ENCODE measurements at regions not wholly inside any gene's neighbourhood (a gene's known extent, or its start where the extent isn't known, plus 50 kb on each side); places are given as distances from the start of the nearest gene placed in this dataset.

DNA sequence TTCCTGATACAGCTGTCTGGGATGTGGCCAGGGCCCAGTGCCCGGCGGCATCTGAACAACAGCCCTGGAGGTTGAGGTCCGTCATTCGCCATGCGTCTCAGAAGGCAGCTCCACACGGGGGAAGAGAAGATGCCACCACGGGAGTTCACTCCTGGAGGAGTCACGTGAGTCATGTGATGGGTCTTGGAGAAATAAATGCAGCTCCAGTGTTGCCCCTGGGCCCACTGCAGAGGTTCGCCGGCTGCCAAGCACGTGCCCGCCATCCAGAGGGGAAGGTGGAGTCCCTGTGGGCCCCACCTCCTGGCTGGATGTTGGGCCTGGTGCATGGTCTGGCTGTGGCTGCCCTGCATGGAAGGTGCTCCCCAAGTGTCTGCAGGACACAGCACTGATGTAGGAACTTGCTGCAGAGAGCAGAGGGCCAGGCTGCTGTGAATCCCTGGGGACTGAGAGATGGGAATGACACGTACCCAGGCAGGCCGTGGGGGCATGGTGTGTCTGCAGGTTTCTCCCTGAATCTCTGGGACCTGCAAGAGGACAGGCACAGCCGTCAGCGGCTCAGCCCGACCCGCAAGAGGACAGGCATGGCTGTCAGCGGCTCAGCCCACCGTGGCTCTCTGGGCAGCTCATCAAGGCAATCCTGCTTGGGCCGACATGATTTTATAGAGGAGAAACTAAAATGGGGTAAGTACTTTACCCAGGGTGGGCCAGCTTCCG lies 418.3 kb upstream of the IRX4 start:
- POLR2A ChIA-PET (ENCODE audit: partially characterized antibody): no interaction called here
- intact Hi-C loops (cut with micrococcal nuclease): no loop called here
- no peaks in the 10 kb centered on the region for H3K36me3 ChIP-seq (ENCODE audit: insufficient read depth, low read length)
- no peaks in the 10 kb centered on the region for H3K9me3 Mint-ChIP-seq
- H3K36me3 Mint-ChIP-seq: no peaks in the 10 kb centered on the region
- H3K27me3 Mint-ChIP-seq: peaks cover 0 to 2% of the 10 kb centered on the region in 2 donors
- H3K9me3 ChIP-seq (ENCODE audit: control insufficient read depth in 1 of 2, low read length in 2 of 2): no peaks in the 10 kb centered on the region
- no peak for DNase-seq
- no peak overlapping the region for H3K4me3 Mint-ChIP-seq
- H3K4me3 ChIP-seq (ENCODE audit: low read length in 2 of 2): no peak overlapping the region
- no peak overlapping the region for H3K27ac Mint-ChIP-seq
- H3K27me3 ChIP-seq (ENCODE audit: insufficient read depth, low read length): no peaks in the 10 kb centered on the region
- no peaks in the 10 kb centered on the region for H3K4me1 ChIP-seq (ENCODE audit: insufficient read depth, low read length)
- no peaks in the 10 kb centered on the region for H3K4me1 Mint-ChIP-seq
- H3K27ac ChIP-seq (ENCODE audit: low read depth, low read length): no peak overlapping the region
- CTCF ChIA-PET (ENCODE audit: partially characterized antibody): interaction anchor here (0.6 kb wide), 1 partner anchor 48 kb away, joined by 3 read pairs; no protein-coding TSS in a partner anchor

DNA sequence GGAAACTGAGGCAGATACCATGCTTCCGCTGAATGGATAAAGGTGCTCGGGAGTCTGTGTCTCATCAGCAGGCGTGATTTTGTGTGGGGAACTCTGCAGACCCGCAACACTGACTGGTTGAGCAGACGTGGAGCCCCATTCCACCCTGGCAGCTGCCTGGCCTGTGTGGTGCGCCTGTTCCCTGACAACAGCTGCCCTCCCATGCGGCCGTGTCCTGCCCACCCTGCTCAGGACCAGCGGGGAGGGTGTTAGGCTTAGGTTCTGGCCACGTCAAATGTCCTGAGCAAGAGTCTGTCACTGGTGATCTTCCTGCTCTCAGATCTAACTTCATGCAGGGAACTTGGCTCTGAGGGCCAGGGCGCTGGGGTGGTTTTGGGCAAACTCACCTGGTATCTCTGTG lies 417.7 kb upstream of the IRX4 start:
- no peaks in the 10 kb centered on the region for H3K36me3 Mint-ChIP-seq
- no peaks in the 10 kb centered on the region for H3K9me3 Mint-ChIP-seq
- POLR2A ChIA-PET (ENCODE audit: partially characterized antibody): no interaction called here

DNA sequence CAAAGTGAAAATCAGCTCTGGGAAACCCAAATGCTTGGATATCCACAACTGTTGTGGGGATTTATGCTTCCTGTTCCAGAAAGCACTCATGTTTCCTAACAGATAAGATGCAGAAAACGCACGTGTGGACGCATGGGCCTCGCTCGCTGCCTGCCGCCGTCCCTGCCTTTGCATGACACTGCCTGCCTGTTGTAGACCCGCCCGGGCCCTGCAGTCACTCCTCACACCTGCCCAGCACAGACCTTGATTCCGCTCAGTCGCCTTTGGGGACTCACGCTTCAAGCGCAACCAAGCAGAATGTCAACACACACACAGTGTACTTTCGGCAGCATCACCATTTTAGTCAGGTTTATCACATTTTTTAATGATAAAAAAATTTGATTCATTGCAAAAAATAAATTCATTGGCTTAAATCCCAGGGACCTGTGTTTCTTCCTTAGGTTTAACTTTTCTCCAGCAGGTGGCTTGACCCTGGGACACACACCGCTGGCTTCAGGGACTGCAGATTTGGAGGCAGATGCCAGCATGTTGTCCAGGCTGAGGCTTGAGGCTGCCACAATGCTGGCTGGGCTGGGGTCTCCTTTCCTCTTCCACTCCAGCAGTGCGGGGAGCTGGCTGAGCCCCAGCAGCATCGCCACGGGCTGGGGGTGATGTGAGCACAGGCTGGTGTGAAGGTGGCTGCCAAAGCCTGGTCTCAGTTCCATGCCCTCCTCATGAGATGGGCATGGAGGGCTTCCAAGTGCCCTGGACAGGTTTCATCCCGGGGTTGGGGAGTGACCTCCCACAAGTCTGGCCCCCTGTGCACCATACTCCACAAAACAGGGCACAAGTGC lies 416.9 kb upstream of the IRX4 start:
- H3K36me3 Mint-ChIP-seq: no peaks in the 10 kb centered on the region

More for the DNA sequence above, 417.7 kb upstream of the IRX4 start:
- H3K27ac ChIP-seq (ENCODE audit: low read depth, low read length): no peak overlapping the region
- no peaks in the 10 kb centered on the region for H3K27me3 ChIP-seq (ENCODE audit: insufficient read depth, low read length)
- CTCF ChIA-PET (ENCODE audit: partially characterized antibody): interaction anchor here (0.6 kb wide), 1 partner anchor 47 kb away, joined by 3 read pairs; no protein-coding TSS in a partner anchor
- no peaks in the 10 kb centered on the region for H3K36me3 ChIP-seq (ENCODE audit: insufficient read depth, low read length)
- no peaks in the 10 kb centered on the region for H3K9me3 ChIP-seq (ENCODE audit: control insufficient read depth in 1 of 2, low read length in 2 of 2)
- intact Hi-C loops (cut with micrococcal nuclease): no loop called here
- no peaks in the 10 kb centered on the region for H3K4me1 ChIP-seq (ENCODE audit: insufficient read depth, low read length)
- no peak overlapping the region for H3K4me3 Mint-ChIP-seq
- no peak overlapping the region for H3K27ac Mint-ChIP-seq
- no peaks in the 10 kb centered on the region for H3K4me1 Mint-ChIP-seq
- peaks cover 0 to 2% of the 10 kb centered on the region in 2 donors for H3K27me3 Mint-ChIP-seq
- no peak for DNase-seq
- H3K4me3 ChIP-seq (ENCODE audit: low read length in 2 of 2): no peak overlapping the region

DNA sequence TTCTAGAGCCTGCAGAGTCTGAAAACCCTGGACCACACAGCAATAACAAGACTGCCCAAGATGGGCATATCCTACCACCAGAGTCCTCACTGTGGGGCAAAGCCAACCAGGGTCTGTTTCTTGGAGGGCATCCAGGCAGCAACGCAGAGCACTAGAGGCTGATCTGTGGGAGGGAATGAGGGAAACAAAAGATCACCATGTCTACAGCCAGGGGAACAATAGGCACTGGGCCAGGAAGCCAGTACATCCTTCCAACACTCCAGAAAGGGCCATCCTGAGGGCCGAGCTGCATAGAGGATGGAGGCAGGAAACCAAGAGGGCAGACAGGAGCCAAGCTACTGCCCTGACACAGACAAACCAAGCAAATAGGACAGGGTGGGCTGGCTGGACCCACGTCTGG lies 416.1 kb upstream of the IRX4 start:
- H3K27ac Mint-ChIP-seq: no peak overlapping the region
- no peaks in the 10 kb centered on the region for H3K4me1 Mint-ChIP-seq
- ChIA-PET POLR2A (ENCODE audit: partially characterized antibody) (no interaction called here), CTCF (ENCODE audit: partially characterized antibody) (no interaction called here)
- H3K27me3 Mint-ChIP-seq: peaks cover 0 to 3% of the 10 kb centered on the region in 2 donors
- no peak overlapping the region for H3K27ac ChIP-seq (ENCODE audit: low read depth, low read length)
- no peaks in the 10 kb centered on the region for H3K36me3 ChIP-seq (ENCODE audit: insufficient read depth, low read length)
- H3K36me3 Mint-ChIP-seq: no peaks in the 10 kb centered on the region
- no peaks in the 10 kb centered on the region for H3K9me3 ChIP-seq (ENCODE audit: control insufficient read depth in 1 of 2, low read length in 2 of 2)
- intact Hi-C loops (cut with micrococcal nuclease): no loop called here
- no peak overlapping the region for H3K4me3 Mint-ChIP-seq
- no peak overlapping the region for H3K4me3 ChIP-seq (ENCODE audit: low read length in 2 of 2)
- no peaks in the 10 kb centered on the region for H3K4me1 ChIP-seq (ENCODE audit: insufficient read depth, low read length)
- DNase-seq: no peak
- no peaks in the 10 kb centered on the region for H3K27me3 ChIP-seq (ENCODE audit: insufficient read depth, low read length)
- H3K9me3 Mint-ChIP-seq: no peaks in the 10 kb centered on the region

More for the DNA sequence above, 416.9 kb upstream of the IRX4 start:
- H3K27me3 Mint-ChIP-seq: peaks cover 0 to 3% of the 10 kb centered on the region in 2 donors
- no peaks in the 10 kb centered on the region for H3K4me1 Mint-ChIP-seq
- H3K9me3 ChIP-seq (ENCODE audit: control insufficient read depth in 1 of 2, low read length in 2 of 2): no peaks in the 10 kb centered on the region
- ChIA-PET CTCF (ENCODE audit: partially characterized antibody) (no interaction called here), POLR2A (ENCODE audit: partially characterized antibody) (no interaction called here)
- no peaks in the 10 kb centered on the region for H3K36me3 ChIP-seq (ENCODE audit: insufficient read depth, low read length)
- no peaks in the 10 kb centered on the region for H3K4me1 ChIP-seq (ENCODE audit: insufficient read depth, low read length)
- no peak overlapping the region for H3K27ac Mint-ChIP-seq
- no peak overlapping the region for H3K27ac ChIP-seq (ENCODE audit: low read depth, low read length)
- no peak for DNase-seq
- H3K4me3 Mint-ChIP-seq: no peak overlapping the region
- H3K9me3 Mint-ChIP-seq: no peaks in the 10 kb centered on the region
- intact Hi-C loops (cut with micrococcal nuclease): no loop called here
- H3K4me3 ChIP-seq (ENCODE audit: low read length in 2 of 2): no peak overlapping the region
- H3K27me3 ChIP-seq (ENCODE audit: insufficient read depth, low read length): no peaks in the 10 kb centered on the region

DNA sequence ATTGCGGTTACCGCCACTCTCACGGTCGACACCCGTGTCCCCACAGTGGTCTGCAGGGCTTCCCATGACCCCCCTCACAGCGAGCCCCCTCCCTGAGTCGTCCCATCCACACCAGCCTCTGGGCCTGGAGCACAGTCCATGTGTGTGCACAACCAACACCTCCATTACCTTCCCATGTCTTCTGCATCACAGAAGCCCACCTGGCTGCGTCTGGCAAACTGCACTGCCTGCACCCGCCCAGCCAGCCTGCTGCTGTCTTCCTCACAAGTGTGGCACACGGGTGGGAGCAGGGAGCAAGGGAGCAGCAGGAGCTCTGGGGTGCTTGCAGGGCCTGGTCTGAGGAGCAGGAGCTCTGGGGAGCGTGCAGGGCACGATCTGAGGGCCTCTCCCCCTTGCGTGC lies 415.3 kb upstream of the IRX4 start:
- intact Hi-C loops (cut with micrococcal nuclease): no loop called here
- POLR2A ChIA-PET (ENCODE audit: partially characterized antibody): no interaction called here
- CTCF ChIA-PET (ENCODE audit: partially characterized antibody): no interaction called here
- no peaks in the 10 kb centered on the region for H3K36me3 Mint-ChIP-seq
- no peaks in the 10 kb centered on the region for H3K4me1 Mint-ChIP-seq
- Histone ChIP-seq H3K4me3 (ENCODE audit: low read length in 2 of 2) (no peak overlapping the region), H3K9me3 (ENCODE audit: control insufficient read depth in 1 of 2, low read length in 2 of 2) (no peaks in the 10 kb centered on the region), H3K27me3 (ENCODE audit: insufficient read depth, low read length) (no peaks in the 10 kb centered on the region), H3K4me1 (ENCODE audit: insufficient read depth, low read length) (no peaks in the 10 kb centered on the region), H3K36me3 (ENCODE audit: insufficient read depth, low read length) (no peaks in the 10 kb centered on the region), H3K27ac (ENCODE audit: low read depth, low read length) (no peak overlapping the region)
- DNase-seq: no peak
- H3K9me3 Mint-ChIP-seq: peaks cover 0 to 2% (median 0%) of the 10 kb centered on the region in 8 donors
- no peak overlapping the region for H3K4me3 Mint-ChIP-seq
- H3K27me3 Mint-ChIP-seq: peaks cover 3% of the 10 kb centered on the region in 2 donors
- H3K27ac Mint-ChIP-seq: no peak overlapping the region

DNA sequence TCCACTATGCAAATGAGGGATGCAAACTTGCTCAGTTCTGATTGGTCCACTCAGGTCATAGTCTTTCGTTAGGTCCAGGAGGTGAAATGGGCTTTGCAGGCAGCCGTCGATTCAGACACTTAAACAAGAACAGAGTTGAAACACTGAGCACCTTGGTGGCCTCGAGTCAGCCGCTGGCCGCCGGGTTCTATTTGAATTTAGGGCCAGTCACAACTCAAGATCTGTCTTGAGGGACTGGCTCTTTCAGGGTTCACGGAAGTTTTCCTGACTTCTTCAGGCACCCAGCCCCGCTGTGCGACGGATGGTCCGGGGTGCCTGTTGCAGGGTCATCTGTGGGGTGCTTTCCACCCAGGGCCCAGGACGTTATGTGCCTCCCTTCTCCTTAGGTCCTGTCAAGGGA lies 412.8 kb upstream of the IRX4 start:
- H3K9me3 Mint-ChIP-seq: peaks cover 0 to 2% (median 0%) of the 10 kb centered on the region in 8 donors
- H3K36me3 Mint-ChIP-seq: no peaks in the 10 kb centered on the region
- no peaks in the 10 kb centered on the region for H3K4me1 Mint-ChIP-seq
- H3K36me3 ChIP-seq (ENCODE audit: insufficient read depth, low read length): no peaks in the 10 kb centered on the region
- POLR2A ChIA-PET (ENCODE audit: partially characterized antibody): no interaction called here
- H3K4me1 ChIP-seq (ENCODE audit: insufficient read depth, low read length): no peaks in the 10 kb centered on the region
- CTCF ChIA-PET (ENCODE audit: partially characterized antibody): no interaction called here
- H3K4me3 ChIP-seq (ENCODE audit: low read length in 2 of 2): no peak overlapping the region
- intact Hi-C loops (cut with micrococcal nuclease): no loop called here
- H3K9me3 ChIP-seq (ENCODE audit: control insufficient read depth in 1 of 2, low read length in 2 of 2): no peaks in the 10 kb centered on the region
- no peak overlapping the region for H3K27ac Mint-ChIP-seq
- no peak overlapping the region for H3K4me3 Mint-ChIP-seq
- H3K27me3 Mint-ChIP-seq: peaks cover 3 to 5% of the 10 kb centered on the region in 2 donors
- H3K27me3 ChIP-seq (ENCODE audit: insufficient read depth, low read length): no peaks in the 10 kb centered on the region
- DNase-seq: no peak
- no peak overlapping the region for H3K27ac ChIP-seq (ENCODE audit: low read depth, low read length)

DNA sequence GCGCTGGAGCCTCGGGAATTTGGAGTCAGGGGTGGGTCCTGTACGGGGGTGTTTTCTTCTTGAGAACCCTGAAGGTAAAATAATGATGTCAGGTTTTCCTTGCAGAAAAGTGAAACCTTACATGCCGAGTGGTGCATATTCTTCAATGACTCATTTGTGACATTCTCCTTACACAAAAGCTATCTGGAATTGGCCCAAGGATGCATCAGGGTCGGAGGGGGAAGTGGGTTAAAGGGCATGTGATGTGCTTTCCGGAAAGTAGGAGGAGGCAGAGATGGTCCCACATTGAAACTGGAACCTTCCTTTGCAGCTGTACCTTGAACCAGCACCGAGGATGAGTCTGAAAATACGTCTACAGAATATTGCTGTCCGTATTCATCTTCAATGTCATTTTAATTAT lies 411.2 kb upstream of the IRX4 start:
- no peaks in the 10 kb centered on the region for H3K4me1 Mint-ChIP-seq
- peaks cover 0 to 2% (median 0%) of the 10 kb centered on the region in 8 donors for H3K9me3 Mint-ChIP-seq
- Histone ChIP-seq H3K9me3 (ENCODE audit: control insufficient read depth in 1 of 2, low read length in 2 of 2) (no peaks in the 10 kb centered on the region), H3K27me3 (ENCODE audit: insufficient read depth, low read length) (no peaks in the 10 kb centered on the region), H3K36me3 (ENCODE audit: insufficient read depth, low read length) (no peaks in the 10 kb centered on the region), H3K4me3 (ENCODE audit: low read length in 2 of 2) (no peak overlapping the region), H3K4me1 (ENCODE audit: insufficient read depth, low read length) (no peaks in the 10 kb centered on the region), H3K27ac (ENCODE audit: low read depth, low read length) (no peak overlapping the region)
- H3K4me3 Mint-ChIP-seq: no peak overlapping the region
- POLR2A ChIA-PET (ENCODE audit: partially characterized antibody): no interaction called here
- CTCF ChIA-PET (ENCODE audit: partially characterized antibody): no interaction called here
- intact Hi-C loops (cut with micrococcal nuclease): no loop called here
- H3K27ac Mint-ChIP-seq: no peak overlapping the region
- no peaks in the 10 kb centered on the region for H3K36me3 Mint-ChIP-seq
- no peak for DNase-seq
- peaks cover 3% of the 10 kb centered on the region in 2 donors for H3K27me3 Mint-ChIP-seq

Data from CD4-positive, alpha-beta memory T cell (primary cell).